SK-N-SH treated with all-trans-retinoic acid at 6 μM for 48 hours (cell line): ENCODE measurements at regions not wholly inside any gene's neighbourhood (a gene's known extent, or its start where the extent isn't known, plus 50 kb on each side); places are given as distances from the start of the nearest gene placed in this dataset.

ENCODE experiments used
- ZFP30 ChIP-seq: fragments of 450-650 bp; formaldehyde crosslinking; IDR thresholded peaks from 2 replicates; pipeline ENCODE4 v1.5.0; 2022; ENCODE audit warnings: mild to moderate bottlenecking, moderate library complexity
- TF ChIP-seq, protein P1 (sequence below): fragments of 250-450 bp; sonication (Bioruptor Pico); IDR thresholded peaks from 2 replicates; pipeline ENCODE4 v1.8.0; 2021; ENCODE audit warnings: low read depth, mild to moderate bottlenecking, moderate library complexity, borderline replicate concordance
- TF ChIP-seq, protein P2 (sequence below): fragments of 250-450 bp; sonication (Bioruptor Pico); IDR thresholded peaks from 2 replicates; pipeline ENCODE4 v1.8.0; 2020; ENCODE audit warnings: mild to moderate bottlenecking, moderate library complexity, borderline replicate concordance

DNA sequence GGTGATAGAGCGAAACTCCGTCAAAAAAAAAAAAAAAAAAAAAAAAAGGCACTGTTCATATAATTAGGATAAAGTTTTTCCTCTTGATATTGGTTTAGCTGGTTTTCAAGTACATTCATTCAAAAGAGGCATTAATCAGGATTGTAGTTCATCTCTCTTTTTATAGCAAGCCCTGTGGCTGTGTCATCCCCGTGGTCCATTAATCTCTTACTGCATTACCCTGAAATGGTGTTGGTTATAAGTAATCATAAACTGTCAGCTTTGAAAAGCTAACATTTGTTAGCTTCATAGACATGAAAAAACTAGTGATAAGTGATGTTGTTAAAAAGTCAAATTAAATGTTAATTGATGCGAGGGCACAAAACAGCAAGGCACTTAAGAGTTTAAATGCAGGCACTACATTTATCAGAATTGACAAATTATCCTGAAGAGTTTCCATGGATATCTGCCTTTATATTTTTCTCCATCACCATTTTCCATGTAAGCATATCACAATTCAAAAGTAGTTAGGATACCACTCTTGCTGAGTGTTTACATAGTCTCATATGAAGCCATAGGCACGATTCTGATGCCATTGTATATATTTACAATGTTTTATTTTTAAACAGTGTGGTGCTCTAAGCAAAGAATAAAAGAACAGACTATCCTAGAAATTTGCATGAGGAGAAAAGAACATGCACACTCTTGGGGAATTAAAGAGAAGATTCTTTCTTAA is 193.1 kb downstream of the OTOL1 start:
- TF ChIP-seq, protein P1, sequence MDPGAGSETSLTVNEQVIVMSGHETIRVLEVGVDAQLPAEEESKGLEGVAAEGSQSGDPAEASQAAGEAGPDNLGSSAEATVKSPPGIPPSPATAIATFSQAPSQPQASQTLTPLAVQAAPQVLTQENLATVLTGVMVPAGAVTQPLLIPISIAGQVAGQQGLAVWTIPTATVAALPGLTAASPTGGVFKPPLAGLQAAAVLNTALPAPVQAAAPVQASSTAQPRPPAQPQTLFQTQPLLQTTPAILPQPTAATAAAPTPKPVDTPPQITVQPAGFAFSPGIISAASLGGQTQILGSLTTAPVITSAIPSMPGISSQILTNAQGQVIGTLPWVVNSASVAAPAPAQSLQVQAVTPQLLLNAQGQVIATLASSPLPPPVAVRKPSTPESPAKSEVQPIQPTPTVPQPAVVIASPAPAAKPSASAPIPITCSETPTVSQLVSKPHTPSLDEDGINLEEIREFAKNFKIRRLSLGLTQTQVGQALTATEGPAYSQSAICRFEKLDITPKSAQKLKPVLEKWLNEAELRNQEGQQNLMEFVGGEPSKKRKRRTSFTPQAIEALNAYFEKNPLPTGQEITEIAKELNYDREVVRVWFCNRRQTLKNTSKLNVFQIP (CRISPR knock-in tag), result no peak
- TF ChIP-seq, protein P2, sequence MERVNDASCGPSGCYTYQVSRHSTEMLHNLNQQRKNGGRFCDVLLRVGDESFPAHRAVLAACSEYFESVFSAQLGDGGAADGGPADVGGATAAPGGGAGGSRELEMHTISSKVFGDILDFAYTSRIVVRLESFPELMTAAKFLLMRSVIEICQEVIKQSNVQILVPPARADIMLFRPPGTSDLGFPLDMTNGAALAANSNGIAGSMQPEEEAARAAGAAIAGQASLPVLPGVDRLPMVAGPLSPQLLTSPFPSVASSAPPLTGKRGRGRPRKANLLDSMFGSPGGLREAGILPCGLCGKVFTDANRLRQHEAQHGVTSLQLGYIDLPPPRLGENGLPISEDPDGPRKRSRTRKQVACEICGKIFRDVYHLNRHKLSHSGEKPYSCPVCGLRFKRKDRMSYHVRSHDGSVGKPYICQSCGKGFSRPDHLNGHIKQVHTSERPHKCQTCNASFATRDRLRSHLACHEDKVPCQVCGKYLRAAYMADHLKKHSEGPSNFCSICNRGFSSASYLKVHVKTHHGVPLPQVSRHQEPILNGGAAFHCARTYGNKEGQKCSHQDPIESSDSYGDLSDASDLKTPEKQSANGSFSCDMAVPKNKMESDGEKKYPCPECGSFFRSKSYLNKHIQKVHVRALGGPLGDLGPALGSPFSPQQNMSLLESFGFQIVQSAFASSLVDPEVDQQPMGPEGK (CRISPR knock-in tag), result no peak
- TF ChIP-seq ZFP30 (CRISPR knock-in tag), result no peak
